HG03060 (cell line): ENCODE measurements at regions not wholly inside any gene's neighbourhood (a gene's known extent, or its start where the extent isn't known, plus 50 kb on each side); places are given as distances from the start of the nearest gene placed in this dataset.
"Not testable (repeated sequence)": the region's sequence is repeated elsewhere in the genome, so short reads cannot be mapped to it uniquely, and the experiment has no call there.

Source experiments
- ATAC-seq: cut with Tn5 transposase; IDR thresholded peaks from one replicate; pipeline ENCODE4 v1.9.1; 2021; ENCODE audit warnings: low read depth, moderate number of reproducible peaks; ENCODE audit not compliant: unreplicated experiment

DNA sequence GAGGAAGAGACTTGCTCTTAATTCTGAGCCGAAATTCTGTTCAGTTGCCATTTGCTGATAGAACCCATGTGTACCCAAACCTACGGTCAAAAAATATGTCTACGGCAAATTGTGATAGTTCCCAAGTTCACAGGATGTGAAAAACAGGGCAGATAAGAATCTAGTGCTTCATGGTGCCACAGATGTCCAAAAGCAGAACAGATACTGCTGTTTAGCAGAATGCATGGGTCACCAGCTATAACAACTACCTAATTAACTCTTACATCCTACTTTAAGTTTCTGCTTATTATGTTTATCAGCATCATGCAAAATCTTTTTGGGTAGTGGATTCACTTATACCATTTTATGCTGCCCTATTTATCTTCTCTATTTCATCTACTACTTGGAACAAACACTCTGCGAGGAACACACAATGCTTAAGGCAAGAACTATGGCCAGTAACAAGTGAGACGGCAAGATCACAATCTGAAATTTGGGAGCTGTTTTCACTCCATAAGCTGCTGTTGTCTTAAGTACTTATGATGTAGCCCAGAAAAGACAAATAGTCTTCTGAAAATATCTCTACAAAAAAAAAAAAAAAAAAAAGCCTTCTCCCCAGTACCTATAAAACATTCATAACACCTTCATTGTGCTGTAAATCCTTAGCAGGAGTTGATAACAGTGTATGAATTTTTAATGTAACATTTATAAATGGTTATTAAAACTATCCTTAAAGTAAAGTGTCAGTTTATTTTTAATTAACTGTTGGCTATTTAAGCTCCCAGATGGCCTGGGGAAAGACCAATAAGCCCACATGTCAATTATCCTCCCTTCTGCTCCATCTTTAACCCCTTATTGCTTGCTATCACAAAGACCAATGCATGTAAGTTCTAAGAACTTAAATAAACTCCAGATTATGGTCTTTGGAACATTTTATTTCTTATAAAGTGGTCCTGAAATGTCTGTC lies 232.3 kb downstream of the TLR4 start:
- ATAC-seq: peak; percentile 97

GRCh38 chr9:117938086-117938485 lies 233.9 kb downstream of the TLR4 start:
- no peak for ATAC-seq

- no peak for ATAC-seq
Observed at GRCh38 chr9:117938896-117939295, 234.7 kb downstream of the TLR4 start.

- not testable (repeated sequence) for ATAC-seq
Observed at GRCh38 chr9:117944750-117945149, 240.5 kb downstream of the TLR4 start.

- ATAC-seq: no peak
Observed at GRCh38 chr9:117945286-117945685, 241.1 kb downstream of the TLR4 start.

DNA sequence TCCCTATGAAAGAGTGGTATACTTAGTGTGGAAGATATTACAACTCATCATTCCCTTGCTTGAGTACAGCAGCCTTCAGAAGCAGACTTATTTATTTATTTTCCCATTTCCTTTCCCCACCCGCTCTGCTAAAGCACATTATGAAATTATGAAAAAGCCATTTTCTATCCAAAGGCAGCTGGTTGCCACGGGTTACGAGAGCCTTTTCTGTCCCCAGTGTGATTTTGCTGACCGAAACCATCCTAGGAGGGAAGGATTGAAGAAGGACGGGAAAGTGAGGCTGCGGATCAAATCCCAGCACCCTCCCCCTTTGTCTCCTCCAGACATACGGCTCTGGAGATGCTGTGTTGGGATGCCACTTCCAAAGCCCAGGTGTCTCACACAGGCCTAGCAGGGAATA lies 246.9 kb downstream of the TLR4 start:
- ATAC-seq: no peak

DNA sequence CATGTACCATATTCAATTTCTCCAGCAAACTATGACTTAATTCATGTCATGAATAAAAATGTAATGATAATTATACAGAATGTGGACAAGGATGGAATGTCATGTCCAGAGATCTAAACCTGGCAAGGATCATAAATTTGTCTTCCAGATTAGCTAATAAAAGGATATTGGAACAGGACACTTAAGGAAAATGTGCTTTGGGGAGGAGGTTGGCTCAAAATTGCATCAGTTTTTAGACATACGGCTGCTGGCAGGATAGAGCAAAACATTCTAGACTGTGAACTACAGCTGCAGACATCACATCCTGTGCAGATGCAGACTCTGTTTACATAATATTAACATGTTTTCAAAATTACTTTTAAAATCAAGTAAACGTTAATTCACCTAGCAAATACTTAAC lies 248.4 kb downstream of the TLR4 start:
- no peak for ATAC-seq

- ATAC-seq: no peak
Observed at GRCh38 chr9:117957267-117957666, 253.1 kb downstream of the TLR4 start.

GRCh38 chr9:117958726-117959125 lies 254.5 kb downstream of the TLR4 start:
- ATAC-seq: no peak

DNA sequence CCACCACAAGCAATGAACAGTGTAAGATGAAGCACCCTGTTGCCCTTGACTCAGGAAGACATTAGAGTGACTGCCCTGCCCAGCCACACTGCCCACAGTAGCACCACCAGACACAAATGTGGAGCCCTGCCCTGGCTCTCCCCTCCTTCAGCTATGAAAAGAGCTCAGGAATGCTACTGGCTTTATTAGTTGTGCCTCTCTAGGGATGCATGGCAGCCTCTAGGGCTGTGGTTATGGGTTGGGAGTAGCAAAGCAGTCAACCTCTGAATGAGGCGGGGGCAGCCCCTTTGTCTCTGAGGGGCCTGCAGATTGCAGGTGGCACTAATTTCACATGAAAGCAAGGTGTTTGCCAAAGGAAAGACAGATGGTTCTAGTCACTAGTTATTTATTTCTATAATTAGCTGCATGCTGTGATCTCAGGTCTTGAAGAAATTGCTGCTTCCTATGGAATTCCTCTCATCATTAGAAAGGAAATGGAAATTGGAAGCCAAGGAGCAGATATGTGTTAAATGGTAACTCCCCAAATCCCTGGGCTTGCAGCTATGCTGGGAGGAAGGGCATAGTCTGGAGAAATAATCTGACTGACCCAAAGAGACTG lies 259.4 kb downstream of the TLR4 start:
- ATAC-seq: no peak

- ATAC-seq: no peak
Observed at GRCh38 chr9:117970276-117971050, 266.3 kb downstream of the TLR4 start.

DNA sequence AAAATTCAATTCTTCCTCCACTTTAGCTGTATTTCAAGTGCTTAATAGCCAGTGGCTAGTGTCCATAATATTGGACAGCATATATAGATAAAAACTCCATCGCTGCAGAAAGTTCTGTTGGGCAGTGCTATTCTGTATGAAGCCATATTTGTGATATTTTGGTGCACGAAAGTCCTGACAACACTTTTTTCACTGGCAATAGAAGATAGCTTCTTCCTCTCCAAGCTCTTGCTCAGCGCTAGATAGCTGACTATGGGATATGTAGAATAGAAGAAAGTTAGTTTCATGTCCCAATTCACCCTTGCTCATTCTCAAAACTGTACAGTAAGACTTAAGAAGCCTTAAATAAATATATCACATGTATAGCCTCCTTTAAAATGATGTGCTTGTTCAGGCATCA lies 269.9 kb downstream of the TLR4 start:
- no peak for ATAC-seq

DNA sequence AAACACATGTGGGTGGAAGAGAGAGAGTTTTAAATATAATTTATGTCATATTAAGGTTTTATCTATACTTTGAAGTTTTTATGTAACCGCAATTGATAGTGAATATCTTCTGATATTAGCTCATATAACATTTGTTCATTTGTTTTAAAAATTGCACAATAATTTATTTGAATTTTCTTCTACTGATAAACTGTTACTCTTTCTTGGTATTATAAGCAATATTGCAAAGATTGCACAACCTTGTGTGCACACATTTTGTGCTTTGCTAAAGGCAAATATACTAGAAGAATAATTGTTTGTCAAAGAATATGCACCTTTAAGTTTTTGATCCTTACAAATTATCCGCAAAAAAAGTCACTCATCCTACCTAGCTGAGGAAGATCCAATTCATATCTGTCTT lies 275.7 kb downstream of the TLR4 start:
- no peak for ATAC-seq

DNA sequence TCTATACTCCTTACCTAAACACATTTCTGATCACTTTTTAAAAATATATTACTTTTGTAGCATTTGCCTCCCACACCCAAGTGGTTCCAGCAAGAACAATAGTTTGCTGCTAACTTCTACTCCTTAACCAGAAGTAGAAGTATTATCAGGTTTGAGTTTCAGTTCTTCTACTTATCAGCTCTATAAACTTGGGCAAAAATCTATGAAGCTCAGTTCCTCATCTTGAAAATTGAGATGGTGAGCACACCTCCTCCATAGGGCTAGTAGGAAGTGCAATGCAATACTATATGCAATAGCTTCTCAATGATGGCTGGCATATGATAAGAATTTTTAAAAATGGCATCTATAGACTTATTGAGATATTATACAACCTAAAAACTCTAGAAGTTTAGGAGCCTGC lies 283.7 kb downstream of the TLR4 start:
- ATAC-seq: no peak

DNA sequence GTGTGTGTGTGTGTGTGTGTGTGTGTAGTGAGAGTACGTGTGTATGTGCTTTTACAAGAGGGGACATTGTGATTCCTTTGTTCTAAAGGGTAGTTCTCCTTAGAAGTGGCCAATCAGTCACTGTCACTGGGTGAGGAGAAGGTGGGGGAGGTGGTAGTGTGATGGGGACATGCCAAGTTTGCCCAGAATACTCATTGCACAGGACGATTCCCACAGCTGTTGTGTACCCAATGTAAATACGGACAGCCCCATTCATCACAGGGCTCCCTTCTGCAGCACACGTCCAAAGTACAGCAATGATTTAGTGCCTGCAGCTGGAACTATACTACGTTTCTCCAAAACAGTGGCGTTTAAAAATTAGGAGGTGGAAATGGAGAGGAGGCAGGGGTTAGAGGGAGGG lies 287.8 kb downstream of the TLR4 start:
- ATAC-seq: no peak

DNA sequence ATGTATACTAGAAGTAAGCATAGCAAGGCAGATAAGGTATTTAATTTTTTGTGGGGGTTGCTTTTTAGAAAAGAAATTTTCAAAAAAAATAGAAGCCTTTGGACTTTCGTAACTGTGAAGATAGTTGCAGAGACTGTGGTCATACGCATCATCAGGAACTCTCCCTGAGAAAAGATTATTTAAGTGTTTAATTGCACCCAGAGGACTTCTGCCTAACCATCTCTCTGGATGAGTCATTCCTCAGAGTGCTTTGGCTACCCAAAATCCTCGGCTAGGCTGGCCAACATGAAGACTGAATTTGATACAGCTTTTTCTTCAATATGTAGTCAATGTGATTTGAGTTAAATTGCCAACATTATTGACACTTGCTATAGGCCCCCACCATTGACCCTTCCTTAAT lies 296.4 kb downstream of the TLR4 start:
- no peak for ATAC-seq

DNA sequence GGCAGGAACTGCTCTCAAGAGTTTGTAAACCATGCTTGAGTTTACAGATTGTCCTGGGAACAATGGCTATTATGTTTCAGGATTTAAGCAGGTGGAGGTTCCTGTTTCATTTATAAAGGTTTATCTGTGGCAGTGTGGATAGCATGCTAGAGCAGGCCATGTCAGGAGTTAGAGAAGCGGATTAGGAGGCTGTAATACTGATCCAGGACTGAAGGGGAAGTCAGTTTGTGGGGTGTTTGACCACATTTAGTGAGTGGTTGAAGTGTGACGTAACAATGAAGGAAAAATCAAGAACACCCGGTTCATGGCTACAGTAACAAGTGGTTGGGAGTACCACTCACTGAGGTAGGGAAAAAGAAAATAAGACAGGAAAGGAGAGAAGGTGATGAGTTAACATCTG lies 299.0 kb downstream of the TLR4 start:
- no peak for ATAC-seq

DNA sequence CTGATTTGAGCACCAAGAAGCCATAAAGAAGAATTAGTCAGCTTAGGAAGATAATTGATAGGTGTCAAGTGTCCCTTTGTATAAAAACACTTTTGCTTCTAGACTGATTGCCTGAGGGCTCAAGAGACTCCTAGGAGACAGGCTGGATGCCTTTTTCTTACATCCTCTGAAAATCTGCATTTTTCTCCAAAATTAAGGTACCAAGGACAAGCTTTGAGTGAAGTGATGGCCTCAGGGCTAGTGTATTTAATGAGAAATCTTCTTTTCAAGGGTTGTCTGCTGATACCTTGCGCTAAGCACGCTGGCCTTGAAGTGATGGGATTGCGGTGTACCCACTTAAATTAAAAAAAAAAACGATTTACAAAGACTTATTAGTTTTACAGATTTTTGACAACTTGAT lies 304.0 kb downstream of the TLR4 start:
- ATAC-seq: no peak

GRCh38 chr9:118009614-118010013 lies 305.4 kb downstream of the TLR4 start:
- no peak for ATAC-seq

DNA sequence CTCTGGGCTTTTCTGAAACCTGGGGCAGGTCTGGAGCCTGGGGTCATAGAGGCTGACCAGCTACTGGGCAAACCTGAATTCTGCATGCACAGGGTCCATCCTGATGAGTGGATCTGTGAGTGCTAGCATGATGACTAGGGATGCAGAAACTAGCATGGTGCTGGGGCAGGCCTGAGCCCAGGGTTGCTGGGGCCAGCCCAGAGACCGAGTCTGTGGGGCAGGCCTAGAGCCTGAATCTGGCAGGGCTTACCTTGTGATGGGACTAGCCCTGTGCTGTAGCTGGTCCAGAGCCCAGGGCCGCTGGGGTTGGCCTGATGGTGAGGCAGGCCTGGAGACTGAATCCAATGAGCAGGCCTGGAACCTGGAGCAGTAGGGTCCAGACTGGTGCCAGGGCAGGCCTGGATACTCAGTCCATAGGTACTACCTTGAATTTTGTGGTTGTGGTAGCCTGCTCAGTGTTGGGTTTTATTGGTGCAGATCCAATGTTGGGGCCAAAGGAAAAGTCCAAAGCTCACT lies 313.5 kb downstream of the TLR4 start:
- no peak for ATAC-seq

DNA sequence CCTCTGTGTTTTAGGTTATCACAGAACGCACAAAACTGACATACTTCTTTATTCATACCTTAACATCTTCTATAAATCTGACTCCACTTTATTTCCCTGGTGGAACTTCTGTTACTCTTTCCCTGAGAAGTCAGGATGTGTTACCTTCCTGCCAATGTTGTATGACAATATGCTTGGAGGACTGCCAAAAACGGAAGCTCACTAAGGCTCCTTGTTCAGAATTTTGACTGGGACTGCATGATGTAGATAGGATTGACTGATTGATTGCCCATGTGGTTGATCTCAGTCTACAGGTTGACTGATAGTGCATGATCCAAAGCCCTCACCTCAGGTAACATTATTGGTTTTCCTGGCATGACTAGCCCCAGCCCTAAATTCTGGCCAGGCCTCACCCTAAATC lies 319.4 kb downstream of the TLR4 start:
- ATAC-seq: no peak
